OCI-LY1 (cell line): ENCODE measurements at regions not wholly inside any gene's neighbourhood (a gene's known extent, or its start where the extent isn't known, plus 50 kb on each side); places are given as distances from the start of the nearest gene placed in this dataset.

Source experiments
- EZH2 ChIP-seq: fragments of 200-600 bp; sonication (generic), shearing (Covaris generic); IDR thresholded peaks from 2 replicates; pipeline ENCODE4 v1.8.0; 2017; ENCODE audit warnings: borderline replicate concordance, mixed run types, mild to moderate bottlenecking, antibody characterized with exemption, low read length, moderate library complexity, mixed read lengths
- TF ChIP-seq, protein P1 (sequence below): fragments of 200-600 bp; sonication (generic), shearing (Covaris generic); IDR thresholded peaks from 2 replicates; pipeline ENCODE4 v1.5.1; 2017; ENCODE audit warnings: mild to moderate bottlenecking, antibody characterized with exemption, low read length, moderate library complexity, mixed read lengths

DNA sequence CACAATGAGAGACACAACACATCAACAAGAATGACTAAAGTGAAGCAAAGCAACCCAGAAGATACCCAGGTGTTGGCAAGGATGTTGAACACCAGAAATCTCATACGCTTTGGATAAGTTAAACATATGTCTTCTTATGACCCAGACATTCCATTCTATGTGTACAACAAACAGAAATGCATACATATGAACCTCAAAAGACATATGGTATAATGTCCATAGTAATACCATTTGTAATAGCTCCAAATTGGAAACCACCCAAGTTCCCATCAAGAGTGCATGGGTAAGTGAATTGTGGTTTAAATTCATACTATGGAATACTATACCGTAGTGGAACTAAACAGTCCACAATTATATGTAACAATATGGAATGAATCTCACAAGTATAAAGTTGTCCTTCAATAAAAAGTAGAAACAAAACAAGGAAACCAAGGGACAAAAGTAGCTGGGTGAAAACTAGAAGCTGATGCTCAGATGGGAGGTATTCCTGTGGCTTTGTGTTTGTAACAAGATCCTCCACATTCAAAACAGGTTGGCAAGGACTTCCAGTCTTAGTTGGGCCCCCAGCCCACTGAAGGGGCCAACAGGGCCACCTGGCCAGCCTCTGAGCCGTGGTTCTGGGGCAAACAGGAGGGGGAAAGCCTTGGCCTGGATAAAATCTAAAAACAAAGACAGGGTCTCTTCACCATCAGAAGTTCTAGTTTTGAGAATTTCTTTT, 171.8 kb upstream of the PITX1 start:
- TF ChIP-seq EZH2: no peak
- TF ChIP-seq, protein P1, sequence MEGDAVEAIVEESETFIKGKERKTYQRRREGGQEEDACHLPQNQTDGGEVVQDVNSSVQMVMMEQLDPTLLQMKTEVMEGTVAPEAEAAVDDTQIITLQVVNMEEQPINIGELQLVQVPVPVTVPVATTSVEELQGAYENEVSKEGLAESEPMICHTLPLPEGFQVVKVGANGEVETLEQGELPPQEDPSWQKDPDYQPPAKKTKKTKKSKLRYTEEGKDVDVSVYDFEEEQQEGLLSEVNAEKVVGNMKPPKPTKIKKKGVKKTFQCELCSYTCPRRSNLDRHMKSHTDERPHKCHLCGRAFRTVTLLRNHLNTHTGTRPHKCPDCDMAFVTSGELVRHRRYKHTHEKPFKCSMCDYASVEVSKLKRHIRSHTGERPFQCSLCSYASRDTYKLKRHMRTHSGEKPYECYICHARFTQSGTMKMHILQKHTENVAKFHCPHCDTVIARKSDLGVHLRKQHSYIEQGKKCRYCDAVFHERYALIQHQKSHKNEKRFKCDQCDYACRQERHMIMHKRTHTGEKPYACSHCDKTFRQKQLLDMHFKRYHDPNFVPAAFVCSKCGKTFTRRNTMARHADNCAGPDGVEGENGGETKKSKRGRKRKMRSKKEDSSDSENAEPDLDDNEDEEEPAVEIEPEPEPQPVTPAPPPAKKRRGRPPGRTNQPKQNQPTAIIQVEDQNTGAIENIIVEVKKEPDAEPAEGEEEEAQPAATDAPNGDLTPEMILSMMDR: no peak
